Iris pigment epithelial cell (primary cell): ENCODE measurements at regions not wholly inside any gene's neighbourhood (a gene's known extent, or its start where the extent isn't known, plus 50 kb on each side); places are given as distances from the start of the nearest gene placed in this dataset.

ENCODE experiments used
- DNase-seq: peaks from one replicate; pipeline ENCODE4 v3.0.0-alpha.2; 2011; ENCODE audit warnings: low read depth

- DNase-seq, result no peak
These were observed 53.2 kb upstream of the LSM14A start for GRCh38 chr19:34118879-34119748.

GRCh38 chr19:34120141-34120540, 52.2 kb upstream of the LSM14A start:
- DNase-seq, result no peak

- peak; percentile 53 for DNase-seq
These were observed 51.3 kb upstream of the LSM14A start for GRCh38 chr19:34120846-34121639.
